Kidney epithelial cell (primary cell): ENCODE measurements at regions not wholly inside any gene's neighbourhood (a gene's known extent, or its start where the extent isn't known, plus 50 kb on each side); places are given as distances from the start of the nearest gene placed in this dataset.

ENCODE experiments used
- DNase-seq: peaks from one replicate; pipeline ENCODE4 v3.0.0-alpha.2; 2010; ENCODE audit warnings: low read depth
- H3K27me3 ChIP-seq: 2 replicates; pipeline ENCODE4 v1.6.0; 2011; ENCODE audit warnings: low read length; ENCODE audit not compliant: control insufficient read depth, insufficient read depth
- H3K36me3 ChIP-seq: 2 replicates; pipeline ENCODE4 v1.5.1; 2011; ENCODE audit warnings: low read length; ENCODE audit not compliant: control insufficient read depth, insufficient read depth
- H3K4me3 ChIP-seq: 2 replicates; pipeline ENCODE4 v1.5.1; 2011; ENCODE audit warnings: low read depth, mild to moderate bottlenecking, control low read depth, low read length
- CTCF ChIP-seq: IDR thresholded peaks from 2 replicates; pipeline ENCODE4 v1.5.1; 2011; ENCODE audit warnings: mild to moderate bottlenecking, moderate library complexity, low read length, control low read depth, inconsistent platforms; ENCODE audit not compliant: insufficient read depth, poor library complexity, severe bottlenecking

GRCh38 chr5:63837437-63837836, 124.8 kb downstream of the HTR1A start:
- no peak for TF ChIP-seq CTCF
- Histone ChIP-seq H3K4me3 (no peak overlapping the region), H3K27me3 (no peaks in the 10 kb centered on the region), H3K36me3 (no peaks in the 10 kb centered on the region)
- DNase-seq: no peak

GRCh38 chr5:63831381-63831780, 130.9 kb downstream of the HTR1A start:
- DNase-seq: no peak

GRCh38 chr5:63825984-63826383, 136.3 kb downstream of the HTR1A start:
- no peaks in the 10 kb centered on the region for H3K27me3 ChIP-seq

More at GRCh38 chr5:63831381-63831780, 130.9 kb downstream of the HTR1A start:
- Histone ChIP-seq H3K4me3 (no peak overlapping the region), H3K27me3 (no peaks in the 10 kb centered on the region), H3K36me3 (no peaks in the 10 kb centered on the region)
- TF ChIP-seq CTCF: no peak

GRCh38 chr5:63823583-63823982, 138.7 kb downstream of the HTR1A start:
- DNase-seq: no peak
- H3K36me3 ChIP-seq: no peaks in the 10 kb centered on the region
- H3K4me3 ChIP-seq: no peak overlapping the region
- TF ChIP-seq CTCF: no peak
- no peaks in the 10 kb centered on the region for H3K27me3 ChIP-seq

More at GRCh38 chr5:63825984-63826383, 136.3 kb downstream of the HTR1A start:
- Histone ChIP-seq H3K4me3 (no peak overlapping the region), H3K36me3 (no peaks in the 10 kb centered on the region)
- no peak for TF ChIP-seq CTCF
- no peak for DNase-seq

- no peak for DNase-seq
- TF ChIP-seq CTCF: no peak
- H3K27me3 ChIP-seq: no peaks in the 10 kb centered on the region
- H3K4me3 ChIP-seq: no peak overlapping the region
- H3K36me3 ChIP-seq: no peaks in the 10 kb centered on the region
These were observed 139.6 kb downstream of the HTR1A start for GRCh38 chr5:63822614-63823013.

GRCh38 chr5:63820577-63820976, 141.7 kb downstream of the HTR1A start:
- H3K27me3 ChIP-seq: no peaks in the 10 kb centered on the region
- TF ChIP-seq CTCF: no peak
- DNase-seq: no peak
- no peak overlapping the region for H3K4me3 ChIP-seq
- H3K36me3 ChIP-seq: no peaks in the 10 kb centered on the region
